ENCODE measurements at regions not wholly inside any gene's neighbourhood (a gene's known extent, or its start where the extent isn't known, plus 50 kb on each side); places are given as distances from the start of the nearest gene placed in this dataset.

- no peak for DNase-seq (ENCODE audit: low spot score)
- Mint-ChIP-seq H3K4me1 (ENCODE audit: low read depth) (no peaks in the 10 kb centered on the region), H3K4me3 (ENCODE audit: low read depth) (no peak overlapping the region), H3K27ac (no peak overlapping the region), H3K9me3 (no peaks in the 10 kb centered on the region), H3K36me3 (ENCODE audit: low read depth) (no peaks in the 10 kb centered on the region), H3K27me3 (ENCODE audit: low read depth) (peaks cover 56% of the 10 kb centered on the region)
- intact Hi-C loops (cut with micrococcal nuclease): no loop called here
These were observed 73.4 kb upstream of the NEUROD1 start for GRCh38 chr2:181753686-181754085.

- H3K36me3 Mint-ChIP-seq (ENCODE audit: low read depth): no peaks in the 10 kb centered on the region
- H3K27me3 Mint-ChIP-seq (ENCODE audit: low read depth): peaks cover 56% of the 10 kb centered on the region
- H3K9me3 Mint-ChIP-seq: no peaks in the 10 kb centered on the region
- no peak overlapping the region for H3K4me3 Mint-ChIP-seq (ENCODE audit: low read depth)
- H3K4me1 Mint-ChIP-seq (ENCODE audit: low read depth): no peaks in the 10 kb centered on the region
- intact Hi-C loops (cut with micrococcal nuclease): no loop called here
- H3K27ac Mint-ChIP-seq: no peak overlapping the region
- DNase-seq (ENCODE audit: low spot score): no peak
These were observed 73.8 kb upstream of the NEUROD1 start for GRCh38 chr2:181754105-181754504.

- no peaks in the 10 kb centered on the region for H3K9me3 Mint-ChIP-seq
- intact Hi-C loops (cut with micrococcal nuclease): no loop called here
- H3K4me1 Mint-ChIP-seq (ENCODE audit: low read depth): no peaks in the 10 kb centered on the region
- H3K36me3 Mint-ChIP-seq (ENCODE audit: low read depth): no peaks in the 10 kb centered on the region
- no peak overlapping the region for H3K27ac Mint-ChIP-seq
- H3K4me3 Mint-ChIP-seq (ENCODE audit: low read depth): no peak overlapping the region
- H3K27me3 Mint-ChIP-seq (ENCODE audit: low read depth): peaks cover 53% of the 10 kb centered on the region
- DNase-seq (ENCODE audit: low spot score): no peak
These were observed 74.9 kb upstream of the NEUROD1 start for GRCh38 chr2:181755181-181755580.

- Mint-ChIP-seq H3K9me3 (no peaks in the 10 kb centered on the region), H3K4me1 (ENCODE audit: low read depth) (no peaks in the 10 kb centered on the region), H3K36me3 (ENCODE audit: low read depth) (no peaks in the 10 kb centered on the region), H3K27ac (no peak overlapping the region), H3K27me3 (ENCODE audit: low read depth) (peaks cover 14% of the 10 kb centered on the region), H3K4me3 (ENCODE audit: low read depth) (no peak overlapping the region)
- no peak for DNase-seq (ENCODE audit: low spot score)
- intact Hi-C loops (cut with micrococcal nuclease): no loop called here
These were observed 80.2 kb upstream of the NEUROD1 start for GRCh38 chr2:181760521-181760920.

- Mint-ChIP-seq H3K4me1 (ENCODE audit: low read depth) (no peaks in the 10 kb centered on the region), H3K9me3 (no peaks in the 10 kb centered on the region), H3K27ac (no peak overlapping the region), H3K4me3 (ENCODE audit: low read depth) (no peak overlapping the region), H3K36me3 (ENCODE audit: low read depth) (no peaks in the 10 kb centered on the region), H3K27me3 (ENCODE audit: low read depth) (peaks cover 10% of the 10 kb centered on the region)
- intact Hi-C loops (cut with micrococcal nuclease): no loop called here
- DNase-seq (ENCODE audit: low spot score): no peak
These were observed 80.9 kb upstream of the NEUROD1 start for GRCh38 chr2:181761175-181761574.

- intact Hi-C loops (cut with micrococcal nuclease): no loop called here
- Mint-ChIP-seq H3K27me3 (ENCODE audit: low read depth) (peaks cover 8% of the 10 kb centered on the region), H3K9me3 (no peaks in the 10 kb centered on the region), H3K4me3 (ENCODE audit: low read depth) (no peak overlapping the region), H3K27ac (no peak overlapping the region), H3K36me3 (ENCODE audit: low read depth) (no peaks in the 10 kb centered on the region), H3K4me1 (ENCODE audit: low read depth) (no peaks in the 10 kb centered on the region)
- no peak for DNase-seq (ENCODE audit: low spot score)
These were observed 81.7 kb upstream of the NEUROD1 start for GRCh38 chr2:181762000-181762399.

- Mint-ChIP-seq H3K4me1 (ENCODE audit: low read depth) (no peaks in the 10 kb centered on the region), H3K4me3 (ENCODE audit: low read depth) (no peak overlapping the region), H3K27ac (no peak overlapping the region), H3K27me3 (ENCODE audit: low read depth) (peaks cover 8% of the 10 kb centered on the region), H3K36me3 (ENCODE audit: low read depth) (no peaks in the 10 kb centered on the region), H3K9me3 (no peaks in the 10 kb centered on the region)
- intact Hi-C loops (cut with micrococcal nuclease): no loop called here
- no peak for DNase-seq (ENCODE audit: low spot score)
These were observed 82.5 kb upstream of the NEUROD1 start for GRCh38 chr2:181762848-181763247.

GRCh38 chr2:181763423-181763822, 83.1 kb upstream of the NEUROD1 start:
- Mint-ChIP-seq H3K4me1 (ENCODE audit: low read depth) (no peaks in the 10 kb centered on the region), H3K27me3 (ENCODE audit: low read depth) (peaks cover 8% of the 10 kb centered on the region), H3K27ac (no peak overlapping the region), H3K9me3 (no peaks in the 10 kb centered on the region), H3K36me3 (ENCODE audit: low read depth) (no peaks in the 10 kb centered on the region), H3K4me3 (ENCODE audit: low read depth) (no peak overlapping the region)
- no peak for DNase-seq (ENCODE audit: low spot score)
- intact Hi-C loops (cut with micrococcal nuclease): no loop called here

GRCh38 chr2:181764095-181764963, 84.0 kb upstream of the NEUROD1 start:
- Mint-ChIP-seq H3K27me3 (ENCODE audit: low read depth) (peaks cover 6% of the 10 kb centered on the region), H3K9me3 (no peaks in the 10 kb centered on the region), H3K4me1 (ENCODE audit: low read depth) (no peaks in the 10 kb centered on the region), H3K36me3 (ENCODE audit: low read depth) (no peaks in the 10 kb centered on the region), H3K4me3 (ENCODE audit: low read depth) (no peak overlapping the region), H3K27ac (no peak overlapping the region)
- no peak for DNase-seq (ENCODE audit: low spot score)
- intact Hi-C loops (cut with micrococcal nuclease): no loop called here

- Mint-ChIP-seq H3K4me1 (ENCODE audit: low read depth) (no peaks in the 10 kb centered on the region), H3K4me3 (ENCODE audit: low read depth) (no peak overlapping the region), H3K27ac (no peak overlapping the region), H3K9me3 (no peaks in the 10 kb centered on the region), H3K36me3 (ENCODE audit: low read depth) (no peaks in the 10 kb centered on the region), H3K27me3 (ENCODE audit: low read depth) (peaks cover 11% of the 10 kb centered on the region)
- no peak for DNase-seq (ENCODE audit: low spot score)
- intact Hi-C loops (cut with micrococcal nuclease): no loop called here
These were observed 85.8 kb upstream of the NEUROD1 start for GRCh38 chr2:181766129-181766528.

- Mint-ChIP-seq H3K27ac (no peak overlapping the region), H3K9me3 (peaks cover 3% of the 10 kb centered on the region), H3K4me1 (ENCODE audit: low read depth) (peaks cover 12% of the 10 kb centered on the region), H3K27me3 (ENCODE audit: low read depth) (peaks cover 14% of the 10 kb centered on the region), H3K36me3 (ENCODE audit: low read depth) (no peaks in the 10 kb centered on the region), H3K4me3 (ENCODE audit: low read depth) (no peak overlapping the region)
- intact Hi-C loops (cut with micrococcal nuclease): no loop called here
- no peak for DNase-seq (ENCODE audit: low spot score)
These were observed 89.8 kb upstream of the NEUROD1 start for GRCh38 chr2:181770150-181770549.

GRCh38 chr2:181771356-181771755, 91.0 kb upstream of the NEUROD1 start:
- no peak overlapping the region for H3K27ac Mint-ChIP-seq
- H3K9me3 Mint-ChIP-seq: peaks cover 3% of the 10 kb centered on the region
- H3K36me3 Mint-ChIP-seq (ENCODE audit: low read depth): no peaks in the 10 kb centered on the region
- H3K4me3 Mint-ChIP-seq (ENCODE audit: low read depth): no peak overlapping the region
- intact Hi-C loops (cut with micrococcal nuclease): no loop called here
- no peak for DNase-seq (ENCODE audit: low spot score)
- H3K4me1 Mint-ChIP-seq (ENCODE audit: low read depth): peaks cover 12% of the 10 kb centered on the region
- peaks cover 11% of the 10 kb centered on the region for H3K27me3 Mint-ChIP-seq (ENCODE audit: low read depth)

GRCh38 chr2:181772334-181772733, 92.0 kb upstream of the NEUROD1 start:
- H3K4me1 Mint-ChIP-seq (ENCODE audit: low read depth): peaks cover 12% of the 10 kb centered on the region
- H3K27ac Mint-ChIP-seq: no peak overlapping the region
- H3K9me3 Mint-ChIP-seq: peaks cover 3% of the 10 kb centered on the region
- H3K27me3 Mint-ChIP-seq (ENCODE audit: low read depth): peaks cover 11% of the 10 kb centered on the region
- no peak for DNase-seq (ENCODE audit: low spot score)
- no peaks in the 10 kb centered on the region for H3K36me3 Mint-ChIP-seq (ENCODE audit: low read depth)
- no peak overlapping the region for H3K4me3 Mint-ChIP-seq (ENCODE audit: low read depth)
- intact Hi-C loops (cut with micrococcal nuclease): no loop called here

Measured in activated T-helper 2 cell treated with anti-CD3 and anti-CD28 coated beads, Interferon-gamma antibody, Interleukin-2, Interleukin-4, amounts not matched to agents 10 μg/mL and 5 μg/mL and 100 μg/mL, durations not matched to agents 14 hours and 24 hours and 36 hours (primary cell).